CD4-positive, alpha-beta T cell treated with Interleukin-17A for 4 hours (primary cell): ENCODE measurements at regions not wholly inside any gene's neighbourhood (a gene's known extent, or its start where the extent isn't known, plus 50 kb on each side); places are given as distances from the start of the nearest gene placed in this dataset.

ENCODE experiments used
- DNase-seq: peaks from one replicate; pipeline ENCODE4 v3.0.0-alpha.2; 2020; ENCODE audit warnings: mixed read lengths

- no peak for DNase-seq
These were observed 240.0 kb upstream of the ZFHX3 start for GRCh38 chr16:73287859-73288405.

GRCh38 chr16:73286346-73287267 lies 238.7 kb upstream of the ZFHX3 start:
- no peak for DNase-seq

- no peak for DNase-seq
These were observed 237.7 kb upstream of the ZFHX3 start for GRCh38 chr16:73285436-73286201.

GRCh38 chr16:73280388-73280787 lies 232.5 kb upstream of the ZFHX3 start:
- DNase-seq: no peak

- DNase-seq: no peak
These were observed 231.5 kb upstream of the ZFHX3 start for GRCh38 chr16:73279451-73279850.

GRCh38 chr16:73277071-73277470 lies 229.1 kb upstream of the ZFHX3 start:
- no peak for DNase-seq

- DNase-seq: no peak
These were observed 227.5 kb upstream of the ZFHX3 start for GRCh38 chr16:73275448-73275847.

GRCh38 chr16:73275024-73275423 lies 227.1 kb upstream of the ZFHX3 start:
- no peak for DNase-seq

GRCh38 chr16:73274140-73274539 lies 226.2 kb upstream of the ZFHX3 start:
- DNase-seq: no peak

- DNase-seq: no peak
These were observed 220.6 kb upstream of the ZFHX3 start for GRCh38 chr16:73268366-73268993.

- no peak for DNase-seq
These were observed 218.0 kb upstream of the ZFHX3 start for GRCh38 chr16:73265935-73266334.

- no peak for DNase-seq
These were observed 217.4 kb upstream of the ZFHX3 start for GRCh38 chr16:73265124-73265837.

GRCh38 chr16:73262931-73263330 lies 215.0 kb upstream of the ZFHX3 start:
- DNase-seq: no peak

GRCh38 chr16:73255031-73255430 lies 207.1 kb upstream of the ZFHX3 start:
- DNase-seq: no peak

- no peak for DNase-seq
These were observed 206.1 kb upstream of the ZFHX3 start for GRCh38 chr16:73253922-73254480.

- DNase-seq: no peak
These were observed 204.5 kb upstream of the ZFHX3 start for GRCh38 chr16:73252446-73252845.

GRCh38 chr16:73251608-73252007 lies 203.7 kb upstream of the ZFHX3 start:
- no peak for DNase-seq

- no peak for DNase-seq
These were observed 200.4 kb upstream of the ZFHX3 start for GRCh38 chr16:73248316-73248715.

- DNase-seq: no peak
These were observed 193.0 kb upstream of the ZFHX3 start for GRCh38 chr16:73240920-73241319.

GRCh38 chr16:73237601-73238000 lies 189.7 kb upstream of the ZFHX3 start:
- DNase-seq: no peak

- DNase-seq: no peak
These were observed 186.6 kb upstream of the ZFHX3 start for GRCh38 chr16:73234496-73234895.

GRCh38 chr16:73233846-73234424 lies 186.0 kb upstream of the ZFHX3 start:
- DNase-seq: no peak
